HG03442 (cell line): ENCODE measurements at regions not wholly inside any gene's neighbourhood (a gene's known extent, or its start where the extent isn't known, plus 50 kb on each side); places are given as distances from the start of the nearest gene placed in this dataset.

Source experiments
- ATAC-seq: cut with Tn5 transposase; IDR thresholded peaks from one replicate; pipeline ENCODE4 v1.9.1; 2021; ENCODE audit warnings: mild to moderate bottlenecking, moderate library complexity; ENCODE audit not compliant: unreplicated experiment

- no peak for ATAC-seq
Observed at GRCh38 chr15:98412852-98413251, 235.5 kb upstream of the IGF1R start.

- no peak for ATAC-seq
Observed at GRCh38 chr15:98413933-98414546, 234.3 kb upstream of the IGF1R start.

- no peak for ATAC-seq
Observed at GRCh38 chr15:98416222-98416855, 232.0 kb upstream of the IGF1R start.

GRCh38 chr15:98417346-98417745 is 231.0 kb upstream of the IGF1R start:
- ATAC-seq = no peak

- no peak for ATAC-seq
Observed at GRCh38 chr15:98418122-98418521, 230.2 kb upstream of the IGF1R start.

GRCh38 chr15:98419173-98419780 is 229.1 kb upstream of the IGF1R start:
- no peak for ATAC-seq

- no peak for ATAC-seq
Observed at GRCh38 chr15:98420837-98421236, 227.5 kb upstream of the IGF1R start.

- peak; percentile 81 for ATAC-seq
Observed at GRCh38 chr15:98421419-98422129, 226.8 kb upstream of the IGF1R start.

- ATAC-seq = no peak
Observed at GRCh38 chr15:98422130-98422478, 226.2 kb upstream of the IGF1R start.

GRCh38 chr15:98425173-98425572 is 223.2 kb upstream of the IGF1R start:
- ATAC-seq = no peak

- ATAC-seq = no peak
Observed at GRCh38 chr15:98427321-98427720, 221.0 kb upstream of the IGF1R start.

GRCh38 chr15:98428253-98428989 is 219.9 kb upstream of the IGF1R start:
- ATAC-seq = peak; percentile 93

- no peak for ATAC-seq
Observed at GRCh38 chr15:98431171-98431570, 217.2 kb upstream of the IGF1R start.

- no peak for ATAC-seq
Observed at GRCh38 chr15:98433346-98433745, 215.0 kb upstream of the IGF1R start.

- ATAC-seq = no peak
Observed at GRCh38 chr15:98433856-98434255, 214.5 kb upstream of the IGF1R start.

- no peak for ATAC-seq
Observed at GRCh38 chr15:98437752-98438151, 210.6 kb upstream of the IGF1R start.

- no peak for ATAC-seq
Observed at GRCh38 chr15:98438326-98438725, 210.0 kb upstream of the IGF1R start.

GRCh38 chr15:98438907-98439306 is 209.4 kb upstream of the IGF1R start:
- ATAC-seq = no peak

GRCh38 chr15:98439523-98439942 is 208.8 kb upstream of the IGF1R start:
- no peak for ATAC-seq

GRCh38 chr15:98440917-98441316 is 207.4 kb upstream of the IGF1R start:
- peak; percentile 70 for ATAC-seq

GRCh38 chr15:98441599-98441998 is 206.7 kb upstream of the IGF1R start:
- ATAC-seq = no peak
